Body of pancreas (tissue), 4 donors: ENCODE measurements at regions not wholly inside any gene's neighbourhood (a gene's known extent, or its start where the extent isn't known, plus 50 kb on each side); places are given as distances from the start of the nearest gene placed in this dataset.
"Not testable (repeated sequence)": the region's sequence is repeated elsewhere in the genome, so short reads cannot be mapped to it uniquely, and the experiment has no call there.

ENCODE experiments used
- ATAC-seq: fragments of 150-250 bp; one replicate; pipeline ENCODE4 v1.9.1; 2016
- DNase-seq, 4 donors: peaks; one replicate each; pipeline ENCODE4 v3.0.0-alpha.2; 2019
- H3K27ac ChIP-seq, 4 donors: fragments of 200-600 bp; sonication (generic); 1 replicate in 3 of 4; 2 replicates in 1 of 4; pipeline versions ENCODE4 v1.5.1 to v1.6.1; 2016 to 2019; ENCODE audit warnings: mild to moderate bottlenecking in 1 of 4, mixed read lengths in 1 of 4, moderate library complexity in 1 of 4
- H3K27me3 ChIP-seq, 2 donors: fragments of 200-600 bp; sonication (generic); one replicate each; pipeline ENCODE4 v1.6.0; 2016; ENCODE audit warnings: mild to moderate bottlenecking in 1 of 2
- H3K36me3 ChIP-seq, 2 donors: fragments of 200-600 bp; sonication (generic); replicated peaks in 1 of 2; 2 replicates each; pipeline ENCODE4 v1.5.1; 2016; ENCODE audit warnings: low read depth in 2 of 2; ENCODE audit not compliant: insufficient read depth in 1 of 2
- H3K4me1 ChIP-seq: fragments of 200-600 bp; sonication (generic); one replicate; pipeline ENCODE4 v1.6.0; 2016
- H3K4me3 ChIP-seq, 2 donors: fragments of 200-600 bp; sonication (generic); 1 replicate in 1 of 2; 2 replicates in 1 of 2; pipeline ENCODE4 v1.5.1; 2016 to 2019
- H3K9me3 ChIP-seq, 3 donors: fragments of 200-600 bp; sonication (generic); 1 replicate in 2 of 3; 2 replicates in 1 of 3; pipeline ENCODE4 v1.5.1; 2016
- CTCF ChIP-seq, 7 experiments: fragments of 450-650 bp in 4 of 7; fragments of 200-600 bp in 3 of 7; sonication (generic) in 3 of 7; IDR thresholded peaks; one replicate each; pipeline ENCODE4 v1.5.1; 2016 to 2019; ENCODE audit warnings: antibody characterized with exemption in 7 of 7
- POLR2A ChIP-seq, 3 donors: fragments of 450-650 bp; IDR thresholded peaks; one replicate each; pipeline ENCODE4 v1.6.1; 2016; ENCODE audit warnings: antibody characterized with exemption in 3 of 3, mild to moderate bottlenecking in 2 of 3
- WGBS, 2 donors: methylation state at CpG; one replicate each; pipeline ENCODE4 v1.1.5; 2017; 5-methylcytosine and 5-hydroxymethylcytosine counted together
- intact Hi-C: fragments of 100-400 bp; cut with DNase I; formaldehyde crosslinking; loops from one replicate; pipeline ENCODE4 v1.15.1; 2023

DNA sequence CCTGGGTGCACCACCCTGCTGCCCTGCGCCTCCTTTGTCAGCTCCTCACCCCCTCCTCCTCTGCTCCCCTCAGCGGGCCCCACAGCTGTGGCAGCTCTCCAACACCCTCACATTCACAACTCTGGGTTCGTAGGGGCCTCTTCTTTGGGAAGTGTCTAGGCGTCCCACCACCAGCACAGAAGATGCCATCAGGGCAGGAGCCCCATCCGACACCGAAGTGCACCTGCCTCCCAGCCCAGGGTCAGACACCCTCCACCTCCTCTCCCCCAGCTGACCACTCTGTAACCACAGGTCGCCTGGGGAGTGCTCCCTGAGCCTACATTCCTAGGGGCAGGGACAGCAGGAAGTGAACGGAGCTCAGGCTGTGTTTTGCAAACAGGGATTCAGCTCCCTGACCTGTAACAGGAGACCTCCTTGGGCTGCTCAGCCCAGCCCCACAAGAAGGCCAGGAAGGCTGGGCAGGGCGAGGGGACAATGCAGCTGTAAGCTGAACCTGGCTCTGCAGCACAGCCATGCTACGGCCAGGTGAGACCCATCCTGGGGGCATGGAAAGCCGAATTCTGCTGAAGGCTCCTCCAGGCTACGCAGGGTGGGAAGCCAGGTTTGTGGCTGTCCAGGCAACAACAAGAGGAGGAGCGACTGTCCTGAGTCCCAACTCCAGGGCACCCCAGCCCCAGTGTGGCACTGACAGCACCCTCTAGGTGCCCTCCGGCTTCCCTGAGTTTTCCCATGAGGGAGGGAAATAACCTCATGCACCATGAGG lies 269.0 kb downstream of the GOLGA6L6 start:
- DNase-seq = no peak
- WGBS, 2 donors = 54 to 60% methylated on average over 14 of the region's 14 CpGs
- no peaks in the 10 kb centered on the region for H3K36me3 ChIP-seq
- no peak overlapping the region for H3K4me3 ChIP-seq
- TF ChIP-seq CTCF (IDR thresholded peaks at IDR 0.05) (no peak), POLR2A (IDR thresholded peaks at IDR 0.05) (no peak)
- no peaks in the 10 kb centered on the region for H3K27me3 ChIP-seq
- H3K27ac ChIP-seq = no peak overlapping the region
- peaks cover 0 to 5% (median 0%) of the 10 kb centered on the region in 3 donors for H3K9me3 ChIP-seq
- no peak for ATAC-seq
- intact Hi-C loops = no loop called here
- H3K4me1 ChIP-seq = no peaks in the 10 kb centered on the region

DNA sequence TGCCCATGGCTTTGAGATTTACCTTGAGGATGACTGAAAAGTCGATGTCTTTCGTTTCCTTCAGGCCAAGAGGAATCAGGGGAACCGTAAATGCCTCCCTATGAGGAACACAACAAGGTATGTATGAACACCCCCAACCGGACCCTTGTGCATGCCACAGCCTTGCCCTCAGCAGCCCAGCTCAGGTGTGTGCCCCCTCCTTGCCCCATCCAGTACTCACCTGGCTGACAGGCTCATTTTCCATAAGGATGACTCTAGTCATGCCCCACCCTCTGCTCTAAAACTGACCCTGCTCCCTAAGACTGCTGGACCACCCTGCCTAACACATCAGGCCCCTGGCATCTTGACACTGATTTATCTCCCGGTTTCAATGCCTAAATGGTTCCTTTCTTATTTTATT lies 270.0 kb downstream of the GOLGA6L6 start:
- DNase-seq = no peak
- Histone ChIP-seq H3K27me3 (no peaks in the 10 kb centered on the region), H3K4me1 (no peaks in the 10 kb centered on the region), H3K9me3 (peaks cover 0 to 4% (median 0%) of the 10 kb centered on the region in 3 donors), H3K4me3 (no peak overlapping the region), H3K36me3 (no peaks in the 10 kb centered on the region), H3K27ac (no peak overlapping the region)
- 43 to 54% methylated on average over 5 of the region's 5 CpGs for WGBS, 2 donors
- no peak for TF ChIP-seq POLR2A (IDR thresholded peaks at IDR 0.05)
- no peak for TF ChIP-seq CTCF (IDR thresholded peaks at IDR 0.05)
- intact Hi-C loops = no loop called here
- no peak for ATAC-seq

GRCh38 chr15:20269956-20270355 lies 271.6 kb downstream of the GOLGA6L6 start:
- ATAC-seq, H3K27ac ChIP-seq, H3K36me3 ChIP-seq, H3K9me3 ChIP-seq, DNase-seq, H3K4me3 ChIP-seq, H3K4me1 ChIP-seq, H3K27me3 ChIP-seq, intact Hi-C loops: not testable (repeated sequence)
- WGBS, 2 donors = 74 to 87% methylated on average over 5 of the region's 5 CpGs

DNA sequence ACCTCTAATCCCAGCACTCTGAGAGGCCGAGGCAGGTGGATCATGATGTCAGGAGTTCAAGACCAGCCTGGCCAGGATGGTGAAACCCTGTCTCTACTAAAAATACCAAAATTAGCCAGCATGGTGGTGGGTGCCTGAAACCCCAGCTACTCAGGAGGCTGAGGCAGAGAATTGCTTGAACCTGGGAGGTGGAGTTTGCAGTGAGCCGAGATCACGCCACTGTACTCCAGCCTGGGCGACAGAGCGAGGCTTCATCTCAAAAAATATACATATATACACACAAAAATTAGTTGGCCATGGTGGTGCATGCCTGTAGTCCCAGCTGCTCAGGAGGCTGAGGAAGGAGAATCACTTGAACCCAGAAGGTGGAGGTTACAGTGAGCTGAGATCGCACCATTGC lies 273.6 kb downstream of the GOLGA6L6 start:
- H3K27ac ChIP-seq, H3K36me3 ChIP-seq, intact Hi-C loops, H3K27me3 ChIP-seq, H3K4me3 ChIP-seq, DNase-seq, H3K9me3 ChIP-seq, ATAC-seq, H3K4me1 ChIP-seq: not testable (repeated sequence)
- 71 to 74% methylated on average over 6 of the region's 6 CpGs for WGBS, 2 donors

DNA sequence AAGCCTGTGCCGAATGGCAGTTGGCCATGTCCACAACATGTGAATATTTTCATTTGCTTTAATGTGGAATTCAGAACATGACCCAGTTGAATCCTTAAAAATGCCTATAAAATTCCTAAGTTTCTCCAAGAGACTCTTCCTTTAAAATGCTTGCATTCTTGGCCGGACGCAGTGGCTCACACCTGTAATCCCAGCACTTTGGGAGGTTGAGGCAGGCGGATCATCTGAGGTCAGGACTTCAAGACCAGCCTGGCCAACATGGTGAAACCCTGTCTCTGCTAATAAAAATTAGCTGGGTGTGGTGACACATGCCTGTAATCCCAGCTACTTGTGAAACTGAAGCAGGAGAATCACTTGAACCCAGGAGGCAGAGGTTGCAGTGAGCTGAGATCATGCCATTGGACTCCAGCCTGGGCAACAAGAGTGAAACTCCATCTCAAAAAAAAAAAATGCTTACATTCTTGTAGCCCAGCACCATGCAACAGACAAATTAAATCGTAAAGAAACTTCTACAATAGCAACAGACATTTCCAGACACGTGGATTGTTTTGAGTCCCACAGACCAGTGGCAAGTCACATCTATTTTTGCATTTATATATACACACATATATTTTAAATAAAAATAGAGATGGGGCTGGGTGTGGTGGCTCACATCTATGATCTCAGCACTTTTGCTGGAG lies 274.4 kb downstream of the GOLGA6L6 start:
- H3K36me3 ChIP-seq, DNase-seq, H3K27me3 ChIP-seq, H3K4me3 ChIP-seq, H3K4me1 ChIP-seq, H3K27ac ChIP-seq, intact Hi-C loops, H3K9me3 ChIP-seq, ATAC-seq: not testable (repeated sequence)
- WGBS, 2 donors = 48 to 49% methylated on average over 6 of the region's 6 CpGs

- H3K4me3 ChIP-seq, H3K27me3 ChIP-seq, DNase-seq, intact Hi-C loops, H3K27ac ChIP-seq, ATAC-seq, H3K9me3 ChIP-seq, H3K4me1 ChIP-seq, H3K36me3 ChIP-seq: not testable (repeated sequence)
- WGBS, 2 donors = 56 to 73% methylated on average over 1 of the region's 1 CpG
Observed at GRCh38 chr15:20265710-20266109, 275.9 kb downstream of the GOLGA6L6 start.
